Activated CD8-positive, alpha-beta T cell treated with anti-CD3 and anti-CD28 coated beads for 36 hours (primary cell): ENCODE measurements at regions not wholly inside any gene's neighbourhood (a gene's known extent, or its start where the extent isn't known, plus 50 kb on each side); places are given as distances from the start of the nearest gene placed in this dataset.

Source experiments
- ATAC-seq: fragments of 200-7000 bp; cut with Tn5 transposase; one replicate; pipeline ENCODE4 v1.10.0; 2021; ENCODE audit warnings: mild to moderate bottlenecking, moderate library complexity
- CTCF ChIA-PET: fragments of 350-600 bp; sonication (Branson Sonifier 250); formaldehyde crosslinking; loops from one replicate; lab custom pipeline; 2021; ENCODE audit warnings: antibody characterized with exemption; lab: Charles Lee
- POLR2A ChIA-PET: fragments of 350-600 bp; sonication (Branson Sonifier 250); formaldehyde crosslinking; loops from one replicate; lab custom pipeline; 2021; ENCODE audit warnings: antibody characterized with exemption; lab: Charles Lee
- DNase-seq: peaks from one replicate; pipeline ENCODE4 v3.0.0-alpha.2; 2020
- H3K27ac Mint-ChIP-seq: one replicate; pipeline ENCODE4 v1.8.0; 2021; ENCODE audit warnings: mild to moderate bottlenecking, mixed read lengths
- H3K27me3 Mint-ChIP-seq: one replicate; pipeline ENCODE4 v1.8.0; 2021; ENCODE audit warnings: mixed read lengths
- H3K36me3 Mint-ChIP-seq: one replicate; pipeline ENCODE4 v1.8.0; 2021; ENCODE audit warnings: low read depth, mixed read lengths
- H3K4me1 Mint-ChIP-seq: one replicate; pipeline ENCODE4 v1.8.0; 2021; ENCODE audit warnings: low read depth, mixed read lengths
- H3K4me3 Mint-ChIP-seq: one replicate; pipeline ENCODE4 v1.8.0; 2021; ENCODE audit warnings: mild to moderate bottlenecking, moderate library complexity, mixed read lengths
- H3K9me3 Mint-ChIP-seq: one replicate; pipeline ENCODE4 v1.8.0; 2021; ENCODE audit warnings: mixed read lengths
- CTCF ChIP-seq: fragments of 200-600 bp; IDR thresholded peaks from one replicate; pipeline ENCODE4 v1.8.0; 2022; ENCODE audit warnings: antibody characterized with exemption, mild to moderate bottlenecking
- intact Hi-C: fragments of 100-400 bp; cut with micrococcal nuclease; formaldehyde crosslinking; loops from one replicate; pipeline ENCODE4 v1.10.0; 2022

GRCh38 chr14:56524971-56525677, 54.5 kb upstream of the TMEM260 start:
- DNase-seq, result no peak
- peaks cover 21% of the 10 kb centered on the region for H3K27me3 Mint-ChIP-seq
- H3K4me3 Mint-ChIP-seq, result no peak overlapping the region
- intact Hi-C loops, result no loop called here
- H3K9me3 Mint-ChIP-seq, result no peaks in the 10 kb centered on the region
- no peak for ATAC-seq
- CTCF ChIA-PET, result no interaction called here
- no peaks in the 10 kb centered on the region for H3K36me3 Mint-ChIP-seq
- H3K4me1 Mint-ChIP-seq, result no peaks in the 10 kb centered on the region
- no peak overlapping the region for H3K27ac Mint-ChIP-seq
- no peak for TF ChIP-seq CTCF
- POLR2A ChIA-PET, result no interaction called here

GRCh38 chr14:56528927-56529326, 50.7 kb upstream of the TMEM260 start:
- ChIA-PET POLR2A (no interaction called here), CTCF (interaction anchor here (1.2 to 1.8 kb wide), 2 partner anchors 39 to 54 kb away, joined by 3 to 5 read pairs; no protein-coding TSS in a partner anchor)
- H3K36me3 Mint-ChIP-seq, result no peaks in the 10 kb centered on the region
- no peak overlapping the region for H3K4me3 Mint-ChIP-seq
- peaks cover 13% of the 10 kb centered on the region for H3K27me3 Mint-ChIP-seq
- TF ChIP-seq CTCF, result no peak
- DNase-seq, result no peak
- H3K27ac Mint-ChIP-seq, result no peak overlapping the region
- H3K4me1 Mint-ChIP-seq, result no peaks in the 10 kb centered on the region
- no peaks in the 10 kb centered on the region for H3K9me3 Mint-ChIP-seq
- intact Hi-C loops, result no loop called here
- no peak for ATAC-seq
